Activated CD8-positive, alpha-beta memory T cell treated with anti-CD3 and anti-CD28 coated beads, Interleukin-2, amount 10 ng/mL, durations not matched to agents 7 days and 5 days (primary cell): ENCODE measurements at regions not wholly inside any gene's neighbourhood (a gene's known extent, or its start where the extent isn't known, plus 50 kb on each side); places are given as distances from the start of the nearest gene placed in this dataset.

ENCODE experiments used
- ATAC-seq: fragments of 150-1000 bp; cut with Tn5 transposase; one replicate; pipeline ENCODE4 v1.10.0; 2021; ENCODE audit warnings: moderate library complexity
- CTCF ChIA-PET: fragments of 350-600 bp; sonication (Branson Sonifier 250); formaldehyde crosslinking; loops from one replicate; lab custom pipeline; 2021; ENCODE audit warnings: antibody characterized with exemption; lab: Charles Lee
- DNase-seq: peaks from one replicate; pipeline ENCODE4 v3.0.0-alpha.2; 2020
- H3K27ac Mint-ChIP-seq: one replicate; pipeline ENCODE4 v1.8.0; 2021; ENCODE audit warnings: mild to moderate bottlenecking, mixed read lengths
- H3K27me3 Mint-ChIP-seq: one replicate; pipeline ENCODE4 v1.8.0; 2021; ENCODE audit warnings: mixed read lengths
- H3K36me3 Mint-ChIP-seq: one replicate; pipeline ENCODE4 v1.8.0; 2021; ENCODE audit warnings: mild to moderate bottlenecking, mixed read lengths
- H3K4me1 Mint-ChIP-seq: one replicate; pipeline ENCODE4 v1.8.0; 2021; ENCODE audit warnings: mixed read lengths
- H3K4me3 Mint-ChIP-seq: one replicate; pipeline ENCODE4 v1.8.0; 2021; ENCODE audit warnings: mild to moderate bottlenecking, moderate library complexity, mixed read lengths
- H3K9me3 Mint-ChIP-seq: one replicate; pipeline ENCODE4 v1.8.0; 2022; ENCODE audit warnings: low read depth, mixed read lengths

GRCh38 chr18:39297225-39297624, 1731.6 kb upstream of the CELF4 start:
- CTCF ChIA-PET: no interaction called here
- Mint-ChIP-seq H3K27ac (no peak overlapping the region), H3K9me3 (peaks cover 6% of the 10 kb centered on the region), H3K4me1 (no peaks in the 10 kb centered on the region), H3K4me3 (no peak overlapping the region), H3K27me3 (no peaks in the 10 kb centered on the region), H3K36me3 (no peaks in the 10 kb centered on the region)
- ATAC-seq (no peak), DNase-seq (no peak)

GRCh38 chr18:39296293-39296888, 1730.8 kb upstream of the CELF4 start:
- H3K4me3 Mint-ChIP-seq: no peak overlapping the region
- peaks cover 6% of the 10 kb centered on the region for H3K9me3 Mint-ChIP-seq
- no peak overlapping the region for H3K27ac Mint-ChIP-seq
- H3K36me3 Mint-ChIP-seq: no peaks in the 10 kb centered on the region
- DNase-seq (no peak), ATAC-seq (no peak)
- CTCF ChIA-PET: no interaction called here
- no peaks in the 10 kb centered on the region for H3K4me1 Mint-ChIP-seq
- no peaks in the 10 kb centered on the region for H3K27me3 Mint-ChIP-seq

GRCh38 chr18:39276764-39277163, 1711.2 kb upstream of the CELF4 start:
- DNase-seq (no peak), ATAC-seq (no peak)
- H3K4me1 Mint-ChIP-seq: no peaks in the 10 kb centered on the region
- CTCF ChIA-PET: no interaction called here
- H3K27ac Mint-ChIP-seq: no peak overlapping the region
- no peaks in the 10 kb centered on the region for H3K27me3 Mint-ChIP-seq
- H3K9me3 Mint-ChIP-seq: peaks cover 5% of the 10 kb centered on the region
- no peak overlapping the region for H3K4me3 Mint-ChIP-seq
- no peaks in the 10 kb centered on the region for H3K36me3 Mint-ChIP-seq

GRCh38 chr18:39274535-39274934, 1708.9 kb upstream of the CELF4 start:
- H3K9me3 Mint-ChIP-seq: peaks cover 5% of the 10 kb centered on the region
- H3K36me3 Mint-ChIP-seq: no peaks in the 10 kb centered on the region
- DNase-seq (no peak), ATAC-seq (no peak)
- CTCF ChIA-PET: no interaction called here
- no peak overlapping the region for H3K4me3 Mint-ChIP-seq
- H3K27ac Mint-ChIP-seq: no peak overlapping the region
- H3K27me3 Mint-ChIP-seq: no peaks in the 10 kb centered on the region
- no peaks in the 10 kb centered on the region for H3K4me1 Mint-ChIP-seq

GRCh38 chr18:39272230-39272629, 1706.6 kb upstream of the CELF4 start:
- Mint-ChIP-seq H3K27me3 (no peaks in the 10 kb centered on the region), H3K4me3 (no peak overlapping the region), H3K4me1 (no peaks in the 10 kb centered on the region), H3K36me3 (no peaks in the 10 kb centered on the region), H3K9me3 (peaks cover 2% of the 10 kb centered on the region), H3K27ac (no peak overlapping the region)
- DNase-seq (no peak), ATAC-seq (no peak)
- CTCF ChIA-PET: no interaction called here

- DNase-seq (no peak), ATAC-seq (no peak)
- H3K4me1 Mint-ChIP-seq: no peaks in the 10 kb centered on the region
- H3K4me3 Mint-ChIP-seq: no peak overlapping the region
- no peaks in the 10 kb centered on the region for H3K36me3 Mint-ChIP-seq
- CTCF ChIA-PET: no interaction called here
- no peaks in the 10 kb centered on the region for H3K27me3 Mint-ChIP-seq
- no peak overlapping the region for H3K27ac Mint-ChIP-seq
- H3K9me3 Mint-ChIP-seq: peaks cover 2% of the 10 kb centered on the region
These were observed 1706.1 kb upstream of the CELF4 start for GRCh38 chr18:39271654-39272053.

GRCh38 chr18:39260565-39260964, 1695.0 kb upstream of the CELF4 start:
- H3K36me3 Mint-ChIP-seq: no peaks in the 10 kb centered on the region
- H3K4me3 Mint-ChIP-seq: no peak overlapping the region
- H3K27me3 Mint-ChIP-seq: no peaks in the 10 kb centered on the region
- peaks cover 11% of the 10 kb centered on the region for H3K9me3 Mint-ChIP-seq
- DNase-seq (no peak), ATAC-seq (no peak)
- CTCF ChIA-PET: no interaction called here
- H3K27ac Mint-ChIP-seq: no peak overlapping the region
- H3K4me1 Mint-ChIP-seq: no peaks in the 10 kb centered on the region

- ATAC-seq (no peak), DNase-seq (no peak)
- H3K27me3 Mint-ChIP-seq: no peaks in the 10 kb centered on the region
- H3K4me3 Mint-ChIP-seq: no peak overlapping the region
- CTCF ChIA-PET: no interaction called here
- no peaks in the 10 kb centered on the region for H3K4me1 Mint-ChIP-seq
- H3K9me3 Mint-ChIP-seq: peaks cover 11% of the 10 kb centered on the region
- no peaks in the 10 kb centered on the region for H3K36me3 Mint-ChIP-seq
- H3K27ac Mint-ChIP-seq: no peak overlapping the region
These were observed 1694.1 kb upstream of the CELF4 start for GRCh38 chr18:39259736-39260135.

- no peak overlapping the region for H3K27ac Mint-ChIP-seq
- CTCF ChIA-PET: no interaction called here
- H3K9me3 Mint-ChIP-seq: peaks cover 1% of the 10 kb centered on the region
- no peak for DNase-seq
- H3K4me3 Mint-ChIP-seq: no peak overlapping the region
- no peak for ATAC-seq
- no peaks in the 10 kb centered on the region for H3K4me1 Mint-ChIP-seq
- H3K27me3 Mint-ChIP-seq: no peaks in the 10 kb centered on the region
- no peaks in the 10 kb centered on the region for H3K36me3 Mint-ChIP-seq
These were observed 1678.6 kb upstream of the CELF4 start for GRCh38 chr18:39244242-39244641.

- no peak for ATAC-seq
- CTCF ChIA-PET: no interaction called here
These were observed 1675.9 kb upstream of the CELF4 start for GRCh38 chr18:39241534-39241933.

GRCh38 chr18:39238981-39239660, 1673.5 kb upstream of the CELF4 start:
- no peak overlapping the region for H3K27ac Mint-ChIP-seq
- no peak for DNase-seq
- H3K4me1 Mint-ChIP-seq: no peaks in the 10 kb centered on the region
- H3K36me3 Mint-ChIP-seq: no peaks in the 10 kb centered on the region
- H3K27me3 Mint-ChIP-seq: no peaks in the 10 kb centered on the region
- no peak overlapping the region for H3K4me3 Mint-ChIP-seq
- peaks cover 10% of the 10 kb centered on the region for H3K9me3 Mint-ChIP-seq
- no peak for ATAC-seq
- CTCF ChIA-PET: no interaction called here

More at GRCh38 chr18:39241534-39241933, 1675.9 kb upstream of the CELF4 start:
- DNase-seq: no peak
- Mint-ChIP-seq H3K4me1 (no peaks in the 10 kb centered on the region), H3K36me3 (no peaks in the 10 kb centered on the region), H3K4me3 (no peak overlapping the region), H3K27ac (no peak overlapping the region), H3K9me3 (peaks cover 10% of the 10 kb centered on the region), H3K27me3 (no peaks in the 10 kb centered on the region)

GRCh38 chr18:39235118-39235719, 1669.6 kb upstream of the CELF4 start:
- DNase-seq (no peak), ATAC-seq (no peak)
- H3K36me3 Mint-ChIP-seq: no peaks in the 10 kb centered on the region
- H3K27me3 Mint-ChIP-seq: no peaks in the 10 kb centered on the region
- H3K9me3 Mint-ChIP-seq: peaks cover 10% of the 10 kb centered on the region
- H3K27ac Mint-ChIP-seq: no peak overlapping the region
- CTCF ChIA-PET: no interaction called here
- no peaks in the 10 kb centered on the region for H3K4me1 Mint-ChIP-seq
- no peak overlapping the region for H3K4me3 Mint-ChIP-seq

- DNase-seq: no peak
- Mint-ChIP-seq H3K9me3 (peaks cover 10% of the 10 kb centered on the region), H3K27ac (no peak overlapping the region), H3K36me3 (no peaks in the 10 kb centered on the region), H3K4me3 (no peak overlapping the region), H3K4me1 (no peaks in the 10 kb centered on the region), H3K27me3 (no peaks in the 10 kb centered on the region)
- CTCF ChIA-PET: no interaction called here
- no peak for ATAC-seq
These were observed 1667.3 kb upstream of the CELF4 start for GRCh38 chr18:39232937-39233336.

GRCh38 chr18:39232490-39232889, 1666.9 kb upstream of the CELF4 start:
- CTCF ChIA-PET: no interaction called here
- Mint-ChIP-seq H3K9me3 (peaks cover 7% of the 10 kb centered on the region), H3K27ac (no peak overlapping the region)

More at GRCh38 chr18:39232490-39232889, 1666.9 kb upstream of the CELF4 start:
- no peaks in the 10 kb centered on the region for H3K4me1 Mint-ChIP-seq
- H3K27me3 Mint-ChIP-seq: no peaks in the 10 kb centered on the region
- ATAC-seq (no peak), DNase-seq (no peak)
- no peak overlapping the region for H3K4me3 Mint-ChIP-seq
- H3K36me3 Mint-ChIP-seq: no peaks in the 10 kb centered on the region
